ENCODE measurements at regions not wholly inside any gene's neighbourhood (a gene's known extent, or its start where the extent isn't known, plus 50 kb on each side); places are given as distances from the start of the nearest gene placed in this dataset.

DNA sequence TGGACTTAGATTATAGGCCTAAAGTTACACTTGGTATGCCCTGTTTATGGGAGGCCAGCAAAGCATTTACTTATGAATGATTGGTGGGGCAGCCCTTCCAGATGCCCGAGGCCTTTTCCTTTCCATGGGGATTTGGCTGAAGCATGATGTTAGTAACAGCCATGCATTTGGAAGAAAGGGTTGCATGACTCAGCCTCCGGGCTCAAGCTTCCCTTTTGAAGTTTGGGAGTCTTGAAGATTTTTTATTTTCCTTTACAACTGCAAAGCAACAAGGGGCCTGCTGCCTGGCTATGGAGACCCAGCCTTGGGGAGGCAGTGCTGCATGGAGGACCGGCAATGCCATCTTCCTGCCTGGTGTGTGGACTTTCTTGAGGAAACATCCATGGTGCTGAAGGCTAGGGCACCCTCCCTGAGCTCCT is 244.7 kb downstream of the ICE1 start:
- in situ Hi-C loops (cut with HindIII; ENCODE audit: low sequenced_read_pairs), result no loop called here
- no peak overlapping the region for H3K4me3 ChIP-seq (ENCODE audit: low read depth, low read length)
- TF ChIP-seq, protein P1, sequence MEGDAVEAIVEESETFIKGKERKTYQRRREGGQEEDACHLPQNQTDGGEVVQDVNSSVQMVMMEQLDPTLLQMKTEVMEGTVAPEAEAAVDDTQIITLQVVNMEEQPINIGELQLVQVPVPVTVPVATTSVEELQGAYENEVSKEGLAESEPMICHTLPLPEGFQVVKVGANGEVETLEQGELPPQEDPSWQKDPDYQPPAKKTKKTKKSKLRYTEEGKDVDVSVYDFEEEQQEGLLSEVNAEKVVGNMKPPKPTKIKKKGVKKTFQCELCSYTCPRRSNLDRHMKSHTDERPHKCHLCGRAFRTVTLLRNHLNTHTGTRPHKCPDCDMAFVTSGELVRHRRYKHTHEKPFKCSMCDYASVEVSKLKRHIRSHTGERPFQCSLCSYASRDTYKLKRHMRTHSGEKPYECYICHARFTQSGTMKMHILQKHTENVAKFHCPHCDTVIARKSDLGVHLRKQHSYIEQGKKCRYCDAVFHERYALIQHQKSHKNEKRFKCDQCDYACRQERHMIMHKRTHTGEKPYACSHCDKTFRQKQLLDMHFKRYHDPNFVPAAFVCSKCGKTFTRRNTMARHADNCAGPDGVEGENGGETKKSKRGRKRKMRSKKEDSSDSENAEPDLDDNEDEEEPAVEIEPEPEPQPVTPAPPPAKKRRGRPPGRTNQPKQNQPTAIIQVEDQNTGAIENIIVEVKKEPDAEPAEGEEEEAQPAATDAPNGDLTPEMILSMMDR (IDR thresholded peaks at IDR 0.05; ENCODE audit: low read depth, low read length), result no peak
- DNase-seq (ENCODE audit: low read depth, low spot score), result peak; percentile 0

DNA sequence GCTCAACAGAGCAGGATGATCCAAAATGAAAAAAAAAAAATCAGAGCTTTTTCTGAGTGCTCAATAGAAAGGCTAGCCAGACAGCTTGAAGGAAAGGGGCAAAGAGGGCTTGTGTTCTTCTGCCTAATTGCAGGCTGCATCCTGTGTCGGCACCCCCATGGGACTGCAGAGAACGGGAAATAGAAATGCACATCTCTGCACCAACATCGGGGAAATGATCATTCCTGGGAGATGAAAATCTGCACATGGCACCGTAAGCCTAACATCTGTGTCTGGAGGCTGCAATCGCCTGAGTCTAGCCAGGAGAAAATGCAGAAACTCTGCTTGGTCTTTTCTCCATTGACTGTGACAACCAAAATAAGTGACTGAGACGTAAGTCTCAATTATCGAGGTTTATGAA is 243.9 kb downstream of the ICE1 start:
- no peak overlapping the region for H3K4me3 ChIP-seq (ENCODE audit: low read depth, low read length)
- in situ Hi-C loops (cut with HindIII; ENCODE audit: low sequenced_read_pairs), result no loop called here
- DNase-seq (ENCODE audit: low read depth, low spot score), result no peak
- TF ChIP-seq, protein P1 (IDR thresholded peaks at IDR 0.05; ENCODE audit: low read depth, low read length), result no peak

GRCh38 chr5:5666076-5666365 is 243.5 kb downstream of the ICE1 start:
- no peak for DNase-seq (ENCODE audit: low read depth, low spot score)
- in situ Hi-C loops (cut with HindIII; ENCODE audit: low sequenced_read_pairs), result no loop called here
- H3K4me3 ChIP-seq (ENCODE audit: low read depth, low read length), result no peak overlapping the region
- TF ChIP-seq, protein P1 (IDR thresholded peaks at IDR 0.05; ENCODE audit: low read depth, low read length), result no peak

GRCh38 chr5:5665225-5666075 is 243.0 kb downstream of the ICE1 start:
- in situ Hi-C loops (cut with HindIII; ENCODE audit: low sequenced_read_pairs), result no loop called here

GRCh38 chr5:5658889-5659465 is 236.5 kb downstream of the ICE1 start:
- no peak for DNase-seq (ENCODE audit: low read depth, low spot score)
- TF ChIP-seq, protein P1 (IDR thresholded peaks at IDR 0.05; ENCODE audit: low read depth, low read length), result no peak
- no peak overlapping the region for H3K4me3 ChIP-seq (ENCODE audit: low read depth, low read length)
- in situ Hi-C loops (cut with HindIII; ENCODE audit: low sequenced_read_pairs), result no loop called here

More at GRCh38 chr5:5665225-5666075, 243.0 kb downstream of the ICE1 start:
- H3K4me3 ChIP-seq (ENCODE audit: low read depth, low read length), result no peak overlapping the region
- TF ChIP-seq, protein P1 (IDR thresholded peaks at IDR 0.05; ENCODE audit: low read depth, low read length), result no peak
- peak; percentile 54 for DNase-seq (ENCODE audit: low read depth, low spot score)

GRCh38 chr5:5658226-5658625 is 235.7 kb downstream of the ICE1 start:
- peak; percentile 43 for DNase-seq (ENCODE audit: low read depth, low spot score)
- H3K4me3 ChIP-seq (ENCODE audit: low read depth, low read length), result no peak overlapping the region
- TF ChIP-seq, protein P1 (IDR thresholded peaks at IDR 0.05; ENCODE audit: low read depth, low read length), result no peak
- in situ Hi-C loops (cut with HindIII; ENCODE audit: low sequenced_read_pairs), result no loop called here

Measured in astrocyte of the spinal cord (primary cell).